MCF 10A (cell line): ENCODE measurements at regions not wholly inside any gene's neighbourhood (a gene's known extent, or its start where the extent isn't known, plus 50 kb on each side); places are given as distances from the start of the nearest gene placed in this dataset.

Source experiments
- BruUV-seq: library from RNA; stranded (reverse); fragments of 400-500 nt; replicated peaks from 2 replicates; lab custom pipeline; 2021; lab: Mats Ljungman, UMichigan
- CTCF ChIA-PET: fragments of 300-600 bp; sonication (Branson Sonifier 250); formaldehyde crosslinking; extraction: SDS; loops from one replicate; lab custom pipeline; 2021; ENCODE audit warnings: antibody characterized with exemption, inconsistent platforms; lab: Yijun Ruan, JAX
- POLR2A ChIA-PET: fragments of 300-600, 350-650 bp; sonication (Branson Sonifier 250); formaldehyde crosslinking; extraction: SDS; loops from one replicate; lab custom pipeline; 2020; ENCODE audit warnings: antibody characterized with exemption, inconsistent platforms; lab: Yijun Ruan, JAX
- DNase-seq: peaks from one replicate; pipeline ENCODE4 v3.0.0-alpha.2; 2018; ENCODE audit not compliant: unreplicated experiment
- H3K27ac Mint-ChIP-seq: one replicate; pipeline ENCODE4 v1.8.0; 2022; ENCODE audit warnings: mild to moderate bottlenecking, low read depth, mixed read lengths; ENCODE audit not compliant: unreplicated experiment
- H3K27me3 Mint-ChIP-seq: one replicate; pipeline ENCODE4 v1.8.0; 2022; ENCODE audit warnings: mixed read lengths; ENCODE audit not compliant: insufficient read depth, unreplicated experiment
- H3K36me3 Mint-ChIP-seq: one replicate; pipeline ENCODE4 v1.8.0; 2022; ENCODE audit warnings: mild to moderate bottlenecking, moderate library complexity, mixed read lengths; ENCODE audit not compliant: insufficient read depth, unreplicated experiment
- H3K4me1 Mint-ChIP-seq: one replicate; pipeline ENCODE4 v1.8.0; 2022; ENCODE audit warnings: mixed read lengths; ENCODE audit not compliant: insufficient read depth, unreplicated experiment
- H3K4me3 Mint-ChIP-seq: one replicate; pipeline ENCODE4 v1.8.0; 2022; ENCODE audit warnings: mild to moderate bottlenecking, moderate library complexity, mixed read lengths; ENCODE audit not compliant: unreplicated experiment
- H3K9me3 Mint-ChIP-seq: one replicate; pipeline ENCODE4 v1.8.0; 2022; ENCODE audit warnings: mixed read lengths; ENCODE audit not compliant: unreplicated experiment
- intact Hi-C: fragments of 100-400 bp; cut with micrococcal nuclease; formaldehyde crosslinking; loops from 2 replicates; pipeline ENCODE4 v1.14.1; 2022
- TF ChIP-seq, protein P1 (sequence below): fragments of 200-600 bp; IDR thresholded peaks from one replicate; pipeline ENCODE4 v1.8.0; 2022; ENCODE audit warnings: antibody characterized with exemption, mild to moderate bottlenecking; ENCODE audit not compliant: unreplicated experiment

DNA sequence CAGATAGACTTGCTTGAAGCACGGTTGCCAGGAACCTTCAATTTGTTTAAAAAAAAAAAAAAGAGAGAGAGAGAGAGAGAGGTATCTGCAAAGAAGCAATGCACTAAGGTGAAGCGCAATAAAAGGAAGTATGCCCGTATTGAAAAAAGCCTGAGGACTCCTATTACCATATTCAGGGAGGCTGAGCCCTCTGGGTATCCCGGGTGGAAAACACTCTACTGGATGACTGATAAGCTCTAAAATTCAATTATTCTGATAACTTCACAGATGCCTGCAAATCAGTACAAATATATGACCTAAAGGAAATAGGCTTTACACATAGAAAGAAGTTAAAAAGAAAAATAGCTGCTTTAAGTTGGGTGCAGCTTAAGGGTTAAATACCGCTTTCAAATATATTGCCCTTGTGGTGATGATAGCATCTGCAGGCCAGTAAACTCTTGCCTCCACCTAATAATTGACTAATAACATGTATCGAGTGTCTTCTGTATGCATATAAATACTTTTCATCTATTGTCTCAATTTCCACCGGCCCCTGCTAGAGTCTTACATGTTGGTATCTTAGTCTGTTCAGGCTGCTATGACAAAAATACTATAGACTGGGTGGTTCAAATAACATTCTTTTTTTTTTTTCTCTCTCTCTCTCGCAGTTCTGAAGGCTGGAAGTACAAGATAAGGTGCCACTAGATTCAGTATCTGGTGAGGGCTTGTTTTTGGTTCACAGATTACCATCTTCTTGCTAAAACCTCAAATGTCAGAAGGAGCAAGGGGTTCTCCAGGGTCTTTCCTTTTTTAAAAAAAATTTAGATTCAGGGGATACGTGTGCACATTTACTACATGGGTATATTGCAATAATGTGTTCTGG lies 187.4 kb upstream of the JARID2 start:
- TF ChIP-seq, protein P1, sequence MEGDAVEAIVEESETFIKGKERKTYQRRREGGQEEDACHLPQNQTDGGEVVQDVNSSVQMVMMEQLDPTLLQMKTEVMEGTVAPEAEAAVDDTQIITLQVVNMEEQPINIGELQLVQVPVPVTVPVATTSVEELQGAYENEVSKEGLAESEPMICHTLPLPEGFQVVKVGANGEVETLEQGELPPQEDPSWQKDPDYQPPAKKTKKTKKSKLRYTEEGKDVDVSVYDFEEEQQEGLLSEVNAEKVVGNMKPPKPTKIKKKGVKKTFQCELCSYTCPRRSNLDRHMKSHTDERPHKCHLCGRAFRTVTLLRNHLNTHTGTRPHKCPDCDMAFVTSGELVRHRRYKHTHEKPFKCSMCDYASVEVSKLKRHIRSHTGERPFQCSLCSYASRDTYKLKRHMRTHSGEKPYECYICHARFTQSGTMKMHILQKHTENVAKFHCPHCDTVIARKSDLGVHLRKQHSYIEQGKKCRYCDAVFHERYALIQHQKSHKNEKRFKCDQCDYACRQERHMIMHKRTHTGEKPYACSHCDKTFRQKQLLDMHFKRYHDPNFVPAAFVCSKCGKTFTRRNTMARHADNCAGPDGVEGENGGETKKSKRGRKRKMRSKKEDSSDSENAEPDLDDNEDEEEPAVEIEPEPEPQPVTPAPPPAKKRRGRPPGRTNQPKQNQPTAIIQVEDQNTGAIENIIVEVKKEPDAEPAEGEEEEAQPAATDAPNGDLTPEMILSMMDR: no peak
- H3K27ac Mint-ChIP-seq: no peak overlapping the region
- ChIA-PET CTCF (no interaction called here), POLR2A (interaction anchor here (0.7 kb wide), 1 partner anchor 315 kb away, joined by 3 read pairs; no protein-coding TSS in a partner anchor)
- no peak overlapping the region for H3K4me3 Mint-ChIP-seq
- no peaks in the 10 kb centered on the region for H3K9me3 Mint-ChIP-seq
- no peaks in the 10 kb centered on the region for H3K27me3 Mint-ChIP-seq
- peaks cover 8% of the 10 kb centered on the region for H3K4me1 Mint-ChIP-seq
- H3K36me3 Mint-ChIP-seq: no peaks in the 10 kb centered on the region
- intact Hi-C loops: no loop called here
- no peak for DNase-seq
- no TSS peak for BruUV-seq

DNA sequence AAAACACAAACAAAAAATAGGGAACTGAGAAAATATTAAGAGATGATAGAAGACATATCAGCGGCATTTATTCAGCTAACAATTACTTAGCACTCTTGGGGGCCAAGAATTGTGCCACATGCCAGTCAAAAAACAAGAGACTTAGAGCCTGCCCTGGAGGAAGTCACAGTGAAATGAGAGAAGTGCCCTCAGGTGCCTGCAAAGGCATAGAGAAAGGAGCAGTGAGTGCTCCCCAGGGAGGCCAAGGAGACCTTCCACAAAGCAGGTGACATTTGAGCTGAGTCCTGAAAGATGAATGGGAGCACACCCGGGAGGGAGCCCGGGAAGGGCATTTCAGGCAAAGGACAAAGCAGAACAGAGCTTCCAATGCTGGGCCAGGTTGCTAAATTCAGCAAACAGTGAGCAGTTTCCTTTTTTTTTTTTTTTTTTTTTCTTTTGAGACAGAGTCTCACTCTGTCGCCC lies 184.7 kb upstream of the JARID2 start:
- Mint-ChIP-seq H3K36me3 (no peaks in the 10 kb centered on the region), H3K27ac (no peak overlapping the region), H3K4me1 (peaks cover 12% of the 10 kb centered on the region), H3K9me3 (no peaks in the 10 kb centered on the region), H3K4me3 (no peak overlapping the region), H3K27me3 (no peaks in the 10 kb centered on the region)
- no TSS peak for BruUV-seq
- ChIA-PET CTCF (no interaction called here), POLR2A (no interaction called here)
- no peak for DNase-seq
- intact Hi-C loops: loop anchor here (10.0 kb wide), 1 partner anchor 216 kb away; no protein-coding TSS in a partner anchor
- TF ChIP-seq, protein P1: no peak

DNA sequence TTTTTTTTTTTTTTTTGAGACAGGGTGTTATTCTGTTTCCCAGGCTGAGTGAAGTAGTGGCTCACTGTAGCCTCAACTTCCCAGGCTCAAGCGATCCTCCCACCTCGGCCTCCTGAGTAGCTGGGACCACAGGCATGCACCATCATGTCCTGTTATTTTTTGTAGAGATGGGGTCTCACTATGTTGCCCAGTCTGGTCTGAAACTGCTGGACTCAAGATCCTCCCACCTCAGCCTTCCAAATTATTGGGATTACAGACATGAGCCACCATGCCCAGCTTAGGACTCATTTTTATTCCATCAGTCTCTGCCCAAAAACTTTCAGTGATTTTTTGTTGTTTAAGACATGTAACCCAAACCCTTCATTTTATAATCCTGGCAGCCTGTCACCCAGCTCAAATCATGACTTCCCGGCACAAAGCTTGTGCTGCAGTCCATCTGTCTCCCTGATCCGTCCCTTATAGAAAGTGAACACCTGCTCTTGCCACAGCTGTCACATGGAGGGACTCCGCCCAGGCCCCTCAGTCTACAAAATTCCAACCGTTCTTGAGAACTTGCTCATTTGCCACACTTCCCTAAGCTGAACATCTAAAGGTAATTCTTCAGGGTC lies 183.9 kb upstream of the JARID2 start:
- H3K4me3 Mint-ChIP-seq: no peak overlapping the region
- BruUV-seq: no TSS peak
- H3K27me3 Mint-ChIP-seq: no peaks in the 10 kb centered on the region
- ChIA-PET POLR2A (no interaction called here), CTCF (no interaction called here)
- peaks cover 20% of the 10 kb centered on the region for H3K4me1 Mint-ChIP-seq
- no peaks in the 10 kb centered on the region for H3K9me3 Mint-ChIP-seq
- intact Hi-C loops: loop anchor here (10.0 kb wide), 1 partner anchor 217 kb away; no protein-coding TSS in a partner anchor
- DNase-seq: no peak
- no peaks in the 10 kb centered on the region for H3K36me3 Mint-ChIP-seq
- peak overlapping the region; percentile 9 for H3K27ac Mint-ChIP-seq
- TF ChIP-seq, protein P1: no peak
